ENCODE measurements at regions not wholly inside any gene's neighbourhood (a gene's known extent, or its start where the extent isn't known, plus 50 kb on each side); places are given as distances from the start of the nearest gene placed in this dataset.

GRCh38 chrX:26347171-26347570 is 131.2 kb downstream of the MAGEB5 start:
- DNase-seq = no peak

GRCh38 chrX:26334232-26334631 is 118.3 kb downstream of the MAGEB5 start:
- no peak for DNase-seq

- no peak for DNase-seq
Measured at GRCh38 chrX:26328608-26329319, 112.8 kb downstream of the MAGEB5 start.

GRCh38 chrX:26309262-26309661 is 93.3 kb downstream of the MAGEB5 start:
- DNase-seq = no peak

- DNase-seq = no peak
Measured at GRCh38 chrX:26295425-26295824, 79.5 kb downstream of the MAGEB5 start.

- DNase-seq = no peak
Measured at GRCh38 chrX:26286836-26287235, 70.9 kb downstream of the MAGEB5 start.
